ENCODE measurements at regions not wholly inside any gene's neighbourhood (a gene's known extent, or its start where the extent isn't known, plus 50 kb on each side); places are given as distances from the start of the nearest gene placed in this dataset.

DNA sequence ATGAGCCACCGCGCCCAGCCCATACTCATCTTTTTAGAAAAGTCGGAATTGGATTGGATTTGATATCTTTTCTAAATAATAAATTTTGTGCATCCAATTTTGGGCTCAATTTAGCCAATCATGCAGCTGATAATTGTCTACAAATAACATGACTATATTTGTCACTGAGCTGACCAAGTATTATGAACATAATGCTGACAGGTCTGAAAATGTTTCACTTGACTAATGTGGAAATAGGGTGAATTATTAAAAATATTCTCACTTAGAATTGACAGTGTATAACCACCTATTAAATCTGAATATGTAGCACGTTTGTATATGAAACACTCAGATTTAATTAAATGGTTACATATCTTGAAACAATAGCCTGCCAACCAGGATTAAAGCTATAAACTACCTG lies 657.2 kb upstream of the FSHR start:
- TF ChIP-seq CTCF (IDR thresholded peaks at IDR 0.05) (no peak), EP300 (IDR thresholded peaks at IDR 0.05) (no peak), POLR2AphosphoS5 (IDR thresholded peaks at IDR 0.05) (no peak)
